Heart left ventricle (tissue), 16 donors: ENCODE measurements at regions not wholly inside any gene's neighbourhood (a gene's known extent, or its start where the extent isn't known, plus 50 kb on each side); places are given as distances from the start of the nearest gene placed in this dataset.

Source experiments
- ATAC-seq, 4 donors: fragments of 200-7000 bp; cut with Tn5 transposase; one replicate each; pipeline ENCODE4 v1.9.1; 2020 to 2022; ENCODE audit warnings: moderate library complexity in 4 of 4, mild to moderate bottlenecking in 3 of 4, moderate number of reproducible peaks in 1 of 4
- DNase-seq, 5 donors: peaks; one replicate each; pipeline ENCODE4 v3.0.0-alpha.2; 2020
- H3K27ac ChIP-seq, 12 donors: fragments of 200-600 bp; sonication (generic) in 4 of 12; one replicate each; pipeline versions ENCODE4 v1.5.0 to v1.8.0; 2016 to 2022; ENCODE audit warnings: mild to moderate bottlenecking in 2 of 12
- H3K27me3 ChIP-seq, 9 donors: fragments of 200-600 bp; sonication (generic) in 2 of 9; one replicate each; pipeline versions ENCODE4 v1.5.1 to v1.8.0; 2016 to 2022; ENCODE audit warnings: mild to moderate bottlenecking in 3 of 9
- H3K36me3 ChIP-seq, 9 donors: fragments of 200-600 bp; sonication (generic) in 2 of 9; one replicate each; pipeline versions ENCODE4 v1.5.0 to v1.8.0; 2018 to 2022; ENCODE audit warnings: mild to moderate bottlenecking in 2 of 9
- H3K4me1 ChIP-seq, 12 donors: fragments of 200-600 bp; sonication (generic) in 4 of 12; one replicate each; pipeline versions ENCODE4 v1.5.0 to v1.8.0; 2016 to 2022; ENCODE audit warnings: mild to moderate bottlenecking in 3 of 12
- H3K4me3 ChIP-seq, 12 donors: fragments of 200-600 bp; sonication (generic) in 4 of 12; one replicate each; pipeline versions ENCODE4 v1.5.0 to v1.8.0; 2017 to 2022; ENCODE audit warnings: mild to moderate bottlenecking in 9 of 12, moderate library complexity in 4 of 12
- H3K9me3 ChIP-seq, 12 donors: fragments of 200-600 bp; sonication (generic) in 4 of 12; one replicate each; pipeline versions ENCODE4 v1.5.0 to v1.8.0; 2016 to 2022; ENCODE audit warnings: mild to moderate bottlenecking in 1 of 12
- CTCF ChIP-seq, 12 donors: fragments of 200-600 bp; sonication (generic) in 4 of 12; IDR thresholded peaks; one replicate each; pipeline versions ENCODE4 v1.5.0 to v1.8.0; 2018 to 2022; ENCODE audit warnings: antibody characterized with exemption in 12 of 12, mild to moderate bottlenecking in 5 of 12
- POLR2A ChIP-seq, 2 donors: fragments of 450-650 bp; IDR thresholded peaks; one replicate each; pipeline ENCODE4 v1.6.1; 2017; ENCODE audit warnings: antibody characterized with exemption in 2 of 2, mild to moderate bottlenecking in 2 of 2, moderate library complexity in 2 of 2
- WGBS, 4 donors: extraction: QIAGEN DNeasy Blood & Tissue Kit in 2 of 4; methylation state at CpG; one replicate each; pipeline versions ENCODE4 v1.1.5 to v1.1.7; 2013 to 2018; 5-methylcytosine and 5-hydroxymethylcytosine counted together
- intact Hi-C, 10 donors: fragments of 100-400 bp; cut with DNase I; formaldehyde crosslinking; loops; one replicate each; pipeline versions ENCODE4 v1.11.1 to v1.14.2; 2022
- donor health status: ischemic (EF 13 %, LVEDD 7.1; RV severe dilation, severe dysfunction).
- donor health status: healthy with polysubstance abuse.
- donor health status: DM: no; HTN: yes; CAD: no.
- donor health status: DM: no; HTN: no; CAD: no.
- donor health status: ischemic (EF 25% LVEDD 6.9; RV normal size, moderate dysfunction).
- donor health status: ischemic (EF 25% LVEDD 5.7; RV mildly dilated, moderate dysfunction).
- donor health status: healthy.
- donor health status: DM: yes; HTN: yes; CAD: no.
- donor health status: ischemic (EF 35%, LVEDD 5.7; RV mildly dilated, moderate dysfunction).
- donor health status: nonischemic (EF 11% LVEDD 7.7; RV severe dilation, severe dysfunction).
- donor health status: DM: yes; HTN: yes; CAD: no.
- donor health status: PGD.
- donor health status: ischemic (EF 29% LVEDD 5.4; RV normal size, mild dysfunction).
- donor health status: nonischemic (EF 23%, LVEDD 6.1; RV moderate dilation, normal function).

DNA sequence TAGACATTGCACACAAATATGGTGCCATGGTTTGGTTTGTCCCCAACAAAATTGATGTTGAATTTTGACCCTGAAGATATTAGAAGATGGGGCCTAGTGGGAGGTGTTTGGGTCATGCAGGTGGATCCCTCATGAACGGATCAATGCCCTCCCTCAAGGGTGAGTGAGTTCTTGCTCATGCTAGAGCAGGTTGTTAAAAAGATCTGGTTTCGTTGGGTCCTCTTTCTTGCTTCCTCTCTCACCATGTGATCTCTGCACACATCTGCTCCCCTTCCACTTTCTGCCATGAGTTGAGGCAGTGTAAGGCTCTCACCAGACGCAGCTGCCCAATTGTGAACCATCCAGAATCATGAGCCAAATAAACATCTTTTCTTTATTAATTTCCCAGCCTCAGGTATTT lies 87.8 kb upstream of the MDFIC2 start:
- Histone ChIP-seq H3K9me3 (peaks cover 0 to 2% (median 0%) of the 10 kb centered on the region in 12 donors), H3K27ac (no peak overlapping the region), H3K27me3 (peaks cover 0 to 4% (median 0%) of the 10 kb centered on the region in 9 donors), H3K4me3 (no peak overlapping the region), H3K4me1 (no peaks in the 10 kb centered on the region), H3K36me3 (no peaks in the 10 kb centered on the region)
- intact Hi-C loops: no loop called here
- WGBS, 4 donors: 74 to 88% (median 82%) methylated on average over 3 of the region's 3 CpGs
- ATAC-seq: no peak
- TF ChIP-seq POLR2A (IDR thresholded peaks at IDR 0.05) (no peak), CTCF (IDR thresholded peaks at IDR 0.05) (no peak)
- no peak for DNase-seq

- H3K27ac ChIP-seq: no peak overlapping the region
- H3K27me3 ChIP-seq: peaks cover 0 to 4% (median 0%) of the 10 kb centered on the region in 9 donors
- ATAC-seq: no peak
- intact Hi-C loops: loop anchor here in 1 of 10 donors (10.0 kb wide), 1 partner anchor 1261 kb away; no protein-coding TSS in a partner anchor
- no peaks in the 10 kb centered on the region for H3K4me1 ChIP-seq
- H3K4me3 ChIP-seq: no peak overlapping the region
- H3K36me3 ChIP-seq: no peaks in the 10 kb centered on the region
- H3K9me3 ChIP-seq: peaks cover 0 to 5% (median 0%) of the 10 kb centered on the region in 12 donors
- DNase-seq: no peak
- 86 to 95% (median 93%) methylated on average over 11 of the region's 11 CpGs for WGBS, 4 donors
- TF ChIP-seq CTCF (IDR thresholded peaks at IDR 0.05) (no peak), POLR2A (IDR thresholded peaks at IDR 0.05) (no peak)
These were observed 81.6 kb upstream of the MDFIC2 start for GRCh38 chr3:70393881-70394612.

GRCh38 chr3:70392227-70392626 lies 79.8 kb upstream of the MDFIC2 start:
- ATAC-seq (no peak), DNase-seq (no peak)
- no peaks in the 10 kb centered on the region for H3K36me3 ChIP-seq
- no peaks in the 10 kb centered on the region for H3K4me1 ChIP-seq
- TF ChIP-seq POLR2A (IDR thresholded peaks at IDR 0.05) (no peak), CTCF (IDR thresholded peaks at IDR 0.05) (no peak)
- H3K9me3 ChIP-seq: peaks cover 0 to 9% (median 0%) of the 10 kb centered on the region in 12 donors
- no peak overlapping the region for H3K4me3 ChIP-seq
- H3K27ac ChIP-seq: no peak overlapping the region
- WGBS, 4 donors: 34 to 60% (median 50%) methylated on average over 1 of the region's 1 CpG
- intact Hi-C loops: loop anchor here in 1 of 10 donors (10.0 kb wide), 1 partner anchor 1263 kb away; no protein-coding TSS in a partner anchor
- H3K27me3 ChIP-seq: no peaks in the 10 kb centered on the region

- ATAC-seq: no peak
- peaks cover 0 to 9% (median 0%) of the 10 kb centered on the region in 12 donors for H3K9me3 ChIP-seq
- no peak overlapping the region for H3K4me3 ChIP-seq
- no peaks in the 10 kb centered on the region for H3K4me1 ChIP-seq
- TF ChIP-seq POLR2A (IDR thresholded peaks at IDR 0.05) (no peak), CTCF (IDR thresholded peaks at IDR 0.05) (no peak)
- no peaks in the 10 kb centered on the region for H3K27me3 ChIP-seq
- no peak overlapping the region for H3K27ac ChIP-seq
- H3K36me3 ChIP-seq: no peaks in the 10 kb centered on the region
- intact Hi-C loops: no loop called here
- 82 to 90% (median 86%) methylated on average over 3 of the region's 3 CpGs for WGBS, 4 donors
- DNase-seq: no peak
These were observed 75.5 kb upstream of the MDFIC2 start for GRCh38 chr3:70387889-70388288.
